EL (cell line): ENCODE measurements at regions not wholly inside any gene's neighbourhood (a gene's known extent, or its start where the extent isn't known, plus 50 kb on each side); places are given as distances from the start of the nearest gene placed in this dataset.
A peak's percentile ranks its signal among the peaks of the same experiment; 100 is the strongest.
"Not testable (repeated sequence)": the region's sequence is repeated elsewhere in the genome, so short reads cannot be mapped to it uniquely, and the experiment has no call there.

Experiments used
- DNase-seq: peaks from one replicate; pipeline ENCODE4 v3.0.0-alpha.2; 2016

GRCh38 chr1:90400131-90400530, 317.0 kb downstream of the BARHL2 start:
- peak; percentile 8 for DNase-seq

GRCh38 chr1:90396917-90397316, 320.2 kb downstream of the BARHL2 start:
- no peak for DNase-seq

GRCh38 chr1:90394247-90394646, 322.9 kb downstream of the BARHL2 start:
- DNase-seq: no peak

GRCh38 chr1:90393025-90393424, 324.1 kb downstream of the BARHL2 start:
- DNase-seq: peak; percentile 48

GRCh38 chr1:90391126-90391525, 326.0 kb downstream of the BARHL2 start:
- no peak for DNase-seq

GRCh38 chr1:90387805-90388204, 329.3 kb downstream of the BARHL2 start:
- no peak for DNase-seq

- DNase-seq: peak; percentile 70
Observed at GRCh38 chr1:90386899-90387720, 330.0 kb downstream of the BARHL2 start.

GRCh38 chr1:90384193-90384592, 332.9 kb downstream of the BARHL2 start:
- no peak for DNase-seq

GRCh38 chr1:90382161-90382560, 334.9 kb downstream of the BARHL2 start:
- no peak for DNase-seq

- no peak for DNase-seq
Observed at GRCh38 chr1:90381598-90381997, 335.5 kb downstream of the BARHL2 start.

- DNase-seq: no peak
Observed at GRCh38 chr1:90371448-90371813, 345.7 kb downstream of the BARHL2 start.

- peak; percentile 17 for DNase-seq
Observed at GRCh38 chr1:90370686-90371447, 346.2 kb downstream of the BARHL2 start.

- no peak for DNase-seq
Observed at GRCh38 chr1:90362163-90362562, 354.9 kb downstream of the BARHL2 start.

- DNase-seq: no peak
Observed at GRCh38 chr1:90361026-90361425, 356.1 kb downstream of the BARHL2 start.

- no peak for DNase-seq
Observed at GRCh38 chr1:90359994-90360393, 357.1 kb downstream of the BARHL2 start.

GRCh38 chr1:90358448-90358847, 358.7 kb downstream of the BARHL2 start:
- DNase-seq: no peak

- no peak for DNase-seq
Observed at GRCh38 chr1:90357995-90358394, 359.1 kb downstream of the BARHL2 start.

GRCh38 chr1:90356991-90357390, 360.1 kb downstream of the BARHL2 start:
- no peak for DNase-seq

- DNase-seq: no peak
Observed at GRCh38 chr1:90356101-90356500, 361.0 kb downstream of the BARHL2 start.

- no peak for DNase-seq
Observed at GRCh38 chr1:90354704-90355103, 359.8 kb downstream of the ZNF326 start.

- no peak for DNase-seq
Observed at GRCh38 chr1:90351019-90351418, 356.1 kb downstream of the ZNF326 start.

- no peak for DNase-seq
Observed at GRCh38 chr1:90349510-90349909, 354.6 kb downstream of the ZNF326 start.

- no peak for DNase-seq
Observed at GRCh38 chr1:90348934-90349333, 354.0 kb downstream of the ZNF326 start.

GRCh38 chr1:90348459-90348858, 353.5 kb downstream of the ZNF326 start:
- not testable (repeated sequence) for DNase-seq
